ENCODE measurements at regions not wholly inside any gene's neighbourhood (a gene's known extent, or its start where the extent isn't known, plus 50 kb on each side); places are given as distances from the start of the nearest gene placed in this dataset.

DNA sequence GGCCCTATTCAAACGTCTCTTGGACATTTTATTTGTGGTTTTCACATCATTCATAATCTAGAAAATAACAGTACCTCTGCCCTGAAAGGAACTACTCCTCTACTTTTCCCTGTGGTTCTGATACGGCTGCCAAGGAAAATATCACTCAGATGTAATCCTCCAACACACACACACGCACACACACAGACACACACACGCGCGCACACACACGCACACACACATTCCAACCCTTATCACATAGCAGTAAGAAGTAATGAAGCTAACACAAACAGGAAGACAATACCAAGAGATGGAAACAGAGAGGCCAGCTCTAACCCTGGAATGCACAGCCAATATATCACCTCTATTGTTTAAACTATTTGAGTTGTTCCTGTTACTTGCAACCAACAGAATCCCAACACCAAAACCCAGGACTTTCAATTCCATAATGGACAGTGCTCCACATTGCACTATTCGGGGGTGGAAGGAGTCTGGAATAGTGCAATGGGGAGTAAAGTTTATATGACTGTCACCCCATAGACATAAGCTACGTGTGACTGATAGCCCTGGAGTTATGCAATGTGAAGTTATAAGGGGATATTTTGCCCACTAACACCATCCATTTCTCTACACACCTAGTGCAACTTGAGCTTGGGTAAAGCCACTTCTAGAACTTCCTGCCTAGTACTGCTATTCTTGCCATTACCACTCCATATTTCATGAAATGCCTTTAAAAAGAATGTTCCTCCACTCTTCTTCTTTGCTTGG is 71.3 kb upstream of the FNDC3B start:
- DNase-seq (ENCODE audit: extremely low read depth, low read depth): peak; percentile 85
- TF ChIP-seq, protein P1, sequence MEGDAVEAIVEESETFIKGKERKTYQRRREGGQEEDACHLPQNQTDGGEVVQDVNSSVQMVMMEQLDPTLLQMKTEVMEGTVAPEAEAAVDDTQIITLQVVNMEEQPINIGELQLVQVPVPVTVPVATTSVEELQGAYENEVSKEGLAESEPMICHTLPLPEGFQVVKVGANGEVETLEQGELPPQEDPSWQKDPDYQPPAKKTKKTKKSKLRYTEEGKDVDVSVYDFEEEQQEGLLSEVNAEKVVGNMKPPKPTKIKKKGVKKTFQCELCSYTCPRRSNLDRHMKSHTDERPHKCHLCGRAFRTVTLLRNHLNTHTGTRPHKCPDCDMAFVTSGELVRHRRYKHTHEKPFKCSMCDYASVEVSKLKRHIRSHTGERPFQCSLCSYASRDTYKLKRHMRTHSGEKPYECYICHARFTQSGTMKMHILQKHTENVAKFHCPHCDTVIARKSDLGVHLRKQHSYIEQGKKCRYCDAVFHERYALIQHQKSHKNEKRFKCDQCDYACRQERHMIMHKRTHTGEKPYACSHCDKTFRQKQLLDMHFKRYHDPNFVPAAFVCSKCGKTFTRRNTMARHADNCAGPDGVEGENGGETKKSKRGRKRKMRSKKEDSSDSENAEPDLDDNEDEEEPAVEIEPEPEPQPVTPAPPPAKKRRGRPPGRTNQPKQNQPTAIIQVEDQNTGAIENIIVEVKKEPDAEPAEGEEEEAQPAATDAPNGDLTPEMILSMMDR (IDR thresholded peaks at IDR 0.05; ENCODE audit: low read depth, low read length): no peak

DNA sequence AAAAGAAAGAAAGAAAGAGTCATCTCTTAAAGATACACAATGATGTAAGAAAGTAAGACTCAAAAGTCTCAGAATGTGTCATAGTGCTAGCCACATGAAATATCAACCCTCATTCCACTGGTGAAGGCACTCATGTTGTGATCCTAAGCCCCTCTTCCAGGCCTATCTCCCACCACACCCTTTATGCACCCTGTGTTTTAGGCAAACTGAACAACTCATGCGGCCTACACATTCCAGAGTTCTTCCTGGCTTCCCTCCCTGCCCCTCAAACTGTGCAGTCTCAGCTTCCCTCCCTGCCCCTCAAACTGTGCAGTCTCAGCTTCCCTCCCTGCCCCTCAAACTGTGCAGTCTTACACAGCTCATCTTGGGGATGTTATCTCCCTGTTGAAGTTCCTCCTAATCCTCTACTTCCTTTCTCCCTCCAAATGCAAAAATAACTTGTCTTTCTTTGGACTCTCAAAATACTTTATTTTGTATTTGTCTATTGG is 69.0 kb upstream of the FNDC3B start:
- DNase-seq (ENCODE audit: extremely low read depth, low read depth): no peak
- TF ChIP-seq, protein P1 (IDR thresholded peaks at IDR 0.05; ENCODE audit: low read depth, low read length): no peak

DNA sequence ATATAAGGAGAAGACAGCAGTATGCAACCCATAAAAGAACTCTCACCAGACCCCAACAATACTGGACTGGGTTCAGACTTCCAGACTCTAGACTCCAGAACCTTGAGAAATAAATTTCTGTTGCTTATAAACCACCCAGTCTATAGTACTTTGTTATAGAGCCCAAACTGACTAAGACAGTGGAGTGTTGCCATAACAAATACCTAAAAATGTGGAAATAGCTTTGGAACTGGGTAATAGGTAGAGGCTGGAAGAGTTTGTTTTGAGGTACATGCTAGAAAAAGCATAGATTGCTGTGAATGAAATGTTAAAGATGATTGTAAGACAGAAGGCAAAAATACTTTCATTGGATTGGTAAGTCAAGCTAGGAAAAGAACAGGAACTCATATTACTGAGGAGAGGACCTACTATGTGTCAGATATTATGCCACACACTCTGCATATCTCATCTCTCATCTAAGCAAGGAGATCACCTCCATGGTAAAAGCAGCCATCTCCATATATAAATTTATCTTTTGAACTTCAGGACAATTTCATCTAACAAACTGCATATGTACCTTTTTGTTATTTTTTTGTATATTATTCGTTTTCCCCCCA is 67.4 kb upstream of the FNDC3B start:
- DNase-seq (ENCODE audit: extremely low read depth, low read depth): no peak
- TF ChIP-seq, protein P1 (IDR thresholded peaks at IDR 0.05; ENCODE audit: low read depth, low read length): no peak

DNA sequence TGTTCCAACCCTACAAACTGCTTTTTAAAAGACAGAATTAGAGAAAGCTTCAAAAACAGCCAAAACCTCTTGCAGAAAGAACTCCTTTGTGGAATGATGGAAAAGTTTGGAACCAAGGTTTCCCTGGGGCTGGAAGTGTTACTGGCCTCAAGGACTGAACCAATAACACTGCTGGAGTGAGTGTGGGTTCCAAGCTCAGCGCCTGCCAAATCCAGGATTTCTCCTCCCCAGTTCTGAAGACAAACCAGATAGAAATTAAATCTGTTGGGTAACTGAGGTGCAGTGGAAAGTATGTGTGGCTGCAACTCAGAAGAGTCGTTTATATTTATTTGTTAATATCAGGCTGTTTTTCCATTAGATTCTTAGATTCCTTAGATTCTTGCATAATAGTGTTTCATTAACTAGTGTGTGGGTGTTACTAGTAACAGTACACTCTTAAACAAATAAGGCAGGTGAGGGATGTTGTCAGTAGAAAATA is 66.5 kb upstream of the FNDC3B start:
- TF ChIP-seq, protein P1 (IDR thresholded peaks at IDR 0.05; ENCODE audit: low read depth, low read length): no peak
- no peak for DNase-seq (ENCODE audit: extremely low read depth, low read depth)

DNA sequence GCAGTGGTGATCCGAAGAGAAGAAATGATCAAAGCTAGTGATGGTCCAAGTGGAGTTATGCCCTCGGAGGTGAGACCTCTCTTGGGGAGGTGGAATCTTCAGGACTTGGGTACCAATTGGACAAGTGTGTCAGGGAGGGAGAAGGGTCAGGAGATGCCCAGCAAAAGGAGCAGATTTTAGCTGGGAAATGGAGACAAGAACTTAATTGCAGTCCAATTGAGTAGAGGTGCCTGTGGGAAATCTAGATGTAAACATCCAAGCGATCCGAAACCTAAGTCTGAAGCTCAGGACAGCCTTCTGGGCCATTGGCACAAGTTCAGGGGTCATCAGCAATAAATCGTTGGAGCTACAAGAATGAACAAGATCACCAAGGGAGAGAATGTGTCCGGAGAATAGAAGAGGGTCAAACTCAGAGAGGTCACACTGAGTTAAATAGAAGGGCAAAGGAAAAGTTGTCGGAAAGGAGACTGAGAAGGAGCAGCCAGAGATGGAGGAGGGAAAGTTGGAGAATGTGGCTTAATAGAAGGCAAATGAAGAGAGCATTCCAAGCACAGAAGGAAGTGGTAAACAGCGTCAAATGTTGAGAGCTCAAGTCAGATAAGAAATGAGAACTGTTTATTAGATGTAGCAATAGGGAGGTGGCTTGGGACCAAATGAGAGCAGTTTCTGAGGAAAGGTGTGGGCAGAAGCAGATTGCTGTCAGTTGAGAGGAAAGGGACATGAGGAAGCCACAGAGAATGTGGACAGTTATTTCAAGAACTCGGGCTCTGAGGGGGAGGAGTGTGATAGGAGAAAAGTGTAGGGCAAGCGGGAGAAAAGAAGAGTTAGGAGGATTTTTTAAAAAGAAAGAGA is 64.2 kb upstream of the FNDC3B start:
- TF ChIP-seq, protein P1 (IDR thresholded peaks at IDR 0.05; ENCODE audit: low read depth, low read length): no peak
- no peak for DNase-seq (ENCODE audit: extremely low read depth, low read depth)

DNA sequence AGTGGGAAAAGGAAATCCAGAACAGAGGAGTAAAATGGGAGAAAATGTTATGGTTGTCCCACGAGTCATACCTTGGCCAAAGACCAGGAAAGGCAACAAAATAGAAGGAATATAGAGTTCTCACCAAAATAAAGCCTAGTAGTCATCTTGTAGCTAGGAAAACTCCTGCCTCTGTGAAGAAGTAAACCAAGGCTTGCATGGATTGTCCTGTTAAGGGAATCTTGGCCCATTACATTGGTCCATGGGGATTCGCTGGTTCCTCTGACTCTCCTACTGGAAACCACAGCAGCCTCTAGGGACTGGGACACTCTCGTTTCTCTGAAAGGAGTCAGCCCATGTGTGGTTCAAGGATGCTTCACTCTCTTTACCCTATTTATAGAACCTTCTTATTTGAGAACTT is 62.9 kb upstream of the FNDC3B start:
- no peak for DNase-seq (ENCODE audit: extremely low read depth, low read depth)
- TF ChIP-seq, protein P1 (IDR thresholded peaks at IDR 0.05; ENCODE audit: low read depth, low read length): no peak

Measured in AG09319 (cell line).